CD14-positive monocyte (primary cell): ENCODE measurements at regions not wholly inside any gene's neighbourhood (a gene's known extent, or its start where the extent isn't known, plus 50 kb on each side); places are given as distances from the start of the nearest gene placed in this dataset.

ENCODE experiments used
- DNase-seq, 3 donors: peaks; one replicate each; pipeline ENCODE4 v3.0.0-alpha.2; 2011 to 2022
- H2AFZ ChIP-seq: 2 replicates; pipeline ENCODE4 v1.6.0; 2012; ENCODE audit warnings: mild to moderate bottlenecking, low read depth, low read length, inconsistent platforms; ENCODE audit not compliant: insufficient read depth, poor library complexity, severe bottlenecking
- H3K27ac ChIP-seq, 2 donors: 1 replicate in 1 of 2; 2 replicates in 1 of 2; pipeline ENCODE4 v1.5.1; 2012 to 2013; ENCODE audit warnings: low read length in 2 of 2, control low read depth in 1 of 2, inconsistent platforms in 1 of 2, low read depth in 1 of 2, mild to moderate bottlenecking in 1 of 2
- H3K27me3 ChIP-seq, 2 donors: one replicate each; pipeline versions ENCODE4 v1.6.0 to v1.6.1; 2011 to 2013; ENCODE audit warnings: low read length in 2 of 2; ENCODE audit not compliant: control insufficient read depth in 2 of 2, insufficient read depth in 2 of 2
- H3K36me3 ChIP-seq, 2 donors: replicated peaks in 1 of 2; 1 replicate in 1 of 2; 2 replicates in 1 of 2; pipeline versions ENCODE4 v1.5.1 to v1.6.1; 2012 to 2013; ENCODE audit warnings: low read length in 2 of 2, control low read depth in 1 of 2, inconsistent platforms in 1 of 2, mild to moderate bottlenecking in 1 of 2; ENCODE audit not compliant: insufficient read depth in 2 of 2, control insufficient read depth in 1 of 2
- H3K4me1 ChIP-seq, 2 donors: 1 replicate in 1 of 2; 2 replicates in 1 of 2; pipeline versions ENCODE4 v1.5.1 to v1.6.1; 2012 to 2013; ENCODE audit warnings: low read length in 2 of 2, control low read depth in 1 of 2, inconsistent platforms in 1 of 2, mild to moderate bottlenecking in 1 of 2, moderate library complexity in 1 of 2; ENCODE audit not compliant: insufficient read depth in 2 of 2, control insufficient read depth in 1 of 2
- H3K4me2 ChIP-seq: replicated peaks from 2 replicates; pipeline ENCODE3; 2012; ENCODE audit warnings: low read length, moderate library complexity, mild to moderate bottlenecking; ENCODE audit not compliant: poor library complexity, severe bottlenecking; ENCODE audit errors: extremely low read depth
- H3K4me3 ChIP-seq, 3 experiments: fragments of 200-600 bp in 1 of 3; sonication (generic) in 1 of 3; replicated peaks in 1 of 3; 1 replicate in 2 of 3; 2 replicates in 1 of 3; pipeline ENCODE4 v1.5.1; 2011 to 2013; ENCODE audit warnings: low read length in 3 of 3, mild to moderate bottlenecking in 3 of 3, control low read depth in 2 of 3, low read depth in 2 of 3, inconsistent platforms in 1 of 3, moderate library complexity in 1 of 3
- H3K79me2 ChIP-seq: 2 replicates; pipeline ENCODE4 v1.6.0; 2012; ENCODE audit warnings: mild to moderate bottlenecking, control low read depth, inconsistent platforms, low read length, moderate library complexity; ENCODE audit not compliant: insufficient read depth
- H3K9ac ChIP-seq: 2 replicates; pipeline ENCODE4 v1.6.0; 2017; ENCODE audit warnings: low read length, mild to moderate bottlenecking; ENCODE audit not compliant: insufficient read depth, poor library complexity, severe bottlenecking
- H3K9me3 ChIP-seq, 2 donors: replicated peaks in 1 of 2; 1 replicate in 1 of 2; 2 replicates in 1 of 2; pipeline versions ENCODE4 v1.5.1 to v1.6.1; 2012 to 2013; ENCODE audit warnings: low read length in 2 of 2, control low read depth in 1 of 2; ENCODE audit not compliant: control insufficient read depth in 1 of 2, insufficient read depth in 1 of 2
- H4K20me1 ChIP-seq: 2 replicates; pipeline ENCODE4 v1.6.0; 2012; ENCODE audit warnings: mild to moderate bottlenecking, low read length, control low read depth, moderate library complexity; ENCODE audit not compliant: insufficient read depth
- H3K27ac Mint-ChIP-seq, 7 donors: one replicate each; pipeline ENCODE4 v1.8.0; 2020; ENCODE audit warnings: mild to moderate bottlenecking in 7 of 7, mixed read lengths in 7 of 7, moderate library complexity in 6 of 7, inconsistent platforms in 2 of 7
- H3K27me3 Mint-ChIP-seq, 3 donors: one replicate each; pipeline ENCODE4 v1.8.0; 2021 to 2022; ENCODE audit warnings: low read depth in 3 of 3, mild to moderate bottlenecking in 3 of 3, mixed read lengths in 3 of 3, moderate library complexity in 3 of 3, inconsistent platforms in 1 of 3
- H3K36me3 Mint-ChIP-seq, 2 donors: one replicate each; pipeline ENCODE4 v1.8.0; 2020; ENCODE audit warnings: mixed read lengths in 2 of 2, inconsistent platforms in 1 of 2, mild to moderate bottlenecking in 1 of 2
- H3K4me1 Mint-ChIP-seq: one replicate; pipeline ENCODE4 v1.8.0; 2020; ENCODE audit warnings: mild to moderate bottlenecking, mixed read lengths
- H3K4me3 Mint-ChIP-seq, 2 donors: one replicate each; pipeline ENCODE4 v1.8.0; 2020; ENCODE audit warnings: mild to moderate bottlenecking in 2 of 2, mixed read lengths in 2 of 2, moderate library complexity in 1 of 2
- H3K9me3 Mint-ChIP-seq, 7 donors: one replicate each; pipeline ENCODE4 v1.8.0; 2020 to 2022; ENCODE audit warnings: mixed read lengths in 7 of 7, mild to moderate bottlenecking in 6 of 7, moderate library complexity in 6 of 7, inconsistent platforms in 2 of 7
- CTCF ChIP-seq: fragments of 200-600 bp; IDR thresholded peaks from one replicate; pipeline ENCODE4 v1.8.0; 2022; ENCODE audit warnings: antibody characterized with exemption, mild to moderate bottlenecking
- WGBS: methylation state at CpG from one replicate; pipeline ENCODE4 v1.1.5; 2013; ENCODE audit warnings: missing lambda C conversion rate; ENCODE audit not compliant: insufficient coverage; 5-methylcytosine and 5-hydroxymethylcytosine counted together
- intact Hi-C, 2 donors: fragments of 100-400 bp; cut with micrococcal nuclease; formaldehyde crosslinking; loops; one replicate each; pipeline versions ENCODE4 v1.15.0 to v1.15.1; 2023

DNA sequence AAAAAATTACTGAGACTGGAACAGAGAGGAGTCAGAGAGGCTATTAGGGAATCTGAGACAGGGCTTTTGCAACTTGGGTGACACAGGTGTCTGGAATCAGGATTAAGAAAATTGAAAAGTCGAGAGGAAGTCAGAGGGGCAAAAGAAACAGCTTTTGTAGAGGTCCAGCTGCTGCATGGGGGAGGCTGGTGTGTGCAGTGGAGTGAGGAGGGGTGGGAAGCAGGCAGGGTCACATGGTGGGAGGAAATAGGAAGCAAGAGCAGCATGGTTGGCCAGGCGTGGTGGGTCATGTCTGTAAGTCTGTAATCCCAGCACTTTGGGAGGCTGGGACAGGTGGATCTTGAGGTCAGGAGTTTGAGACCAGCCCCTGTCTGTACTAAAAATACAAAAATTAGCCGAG lies 69.7 kb upstream of the VRK1 start:
- Histone ChIP-seq H4K20me1 (no peaks in the 10 kb centered on the region), H3K4me1 (peaks cover 0 to 3% of the 10 kb centered on the region in 2 donors), H3K9me3 (no peaks in the 10 kb centered on the region), H3K79me2 (no peaks in the 10 kb centered on the region), H3K36me3 (no peaks in the 10 kb centered on the region), H2AFZ (no peak overlapping the region), H3K27me3 (no peaks in the 10 kb centered on the region), H3K4me2 (no peak overlapping the region), H3K4me3 (no peak overlapping the region), H3K9ac (no peak overlapping the region), H3K27ac (no peak overlapping the region)
- Mint-ChIP-seq H3K27me3 (peaks cover 1 to 10% (median 3%) of the 10 kb centered on the region in 3 donors), H3K4me3 (no peak overlapping the region), H3K36me3 (no peaks in the 10 kb centered on the region), H3K9me3 (peaks cover 0 to 3% (median 0%) of the 10 kb centered on the region in 7 donors), H3K27ac (no peak overlapping the region), H3K4me1 (no peaks in the 10 kb centered on the region)
- no peak for DNase-seq
- TF ChIP-seq CTCF = no peak
- intact Hi-C loops = no loop called here
- WGBS = 54% methylated on average over 2 of the region's 3 CpGs

- Mint-ChIP-seq H3K36me3 (no peaks in the 10 kb centered on the region), H3K9me3 (peaks cover 0 to 3% (median 0%) of the 10 kb centered on the region in 7 donors), H3K27me3 (peaks cover 1 to 10% (median 3%) of the 10 kb centered on the region in 3 donors), H3K4me3 (no peak overlapping the region), H3K4me1 (no peaks in the 10 kb centered on the region), H3K27ac (no peak overlapping the region)
- intact Hi-C loops = no loop called here
- Histone ChIP-seq H3K4me2 (no peak overlapping the region), H3K36me3 (no peaks in the 10 kb centered on the region), H3K79me2 (no peaks in the 10 kb centered on the region), H3K27ac (no peak overlapping the region), H3K9ac (no peak overlapping the region), H3K4me3 (no peak overlapping the region), H3K4me1 (peaks cover 0 to 3% of the 10 kb centered on the region in 2 donors), H3K9me3 (no peaks in the 10 kb centered on the region), H4K20me1 (no peaks in the 10 kb centered on the region), H3K27me3 (no peaks in the 10 kb centered on the region), H2AFZ (no peak overlapping the region)
- no peak for TF ChIP-seq CTCF
- no peak for DNase-seq
- 88% methylated on average over 3 of the region's 11 CpGs for WGBS
Observed at GRCh38 chr14:96727980-96728717, 69.0 kb upstream of the VRK1 start.
